ENCODE measurements at regions not wholly inside any gene's neighbourhood (a gene's known extent, or its start where the extent isn't known, plus 50 kb on each side); places are given as distances from the start of the nearest gene placed in this dataset.
"Not testable (repeated sequence)": the region's sequence is repeated elsewhere in the genome, so short reads cannot be mapped to it uniquely, and the experiment has no call there.

DNA sequence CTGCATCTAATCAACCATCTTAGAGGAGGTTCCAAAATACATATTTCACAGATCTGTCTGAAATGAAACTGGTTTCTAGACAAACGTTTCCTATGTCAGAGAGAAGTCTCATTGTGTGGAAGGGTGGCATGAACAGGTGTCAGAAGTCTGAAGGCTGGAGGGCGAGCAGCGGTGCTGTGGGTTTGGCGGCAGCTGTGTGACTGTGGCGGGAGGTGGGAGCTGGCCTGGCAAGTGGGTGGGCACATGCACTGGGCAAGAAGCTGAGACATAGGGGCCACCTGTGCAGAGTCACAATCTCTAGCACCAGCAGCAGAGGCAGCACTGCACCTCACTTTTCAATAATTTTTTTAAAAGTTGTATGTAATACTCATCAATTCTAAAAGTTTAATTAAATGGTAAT lies 346.3 kb downstream of the DSC3 start:
- no peak for DNase-seq

GRCh38 chr18:30694773-30695172 lies 347.8 kb downstream of the DSC3 start:
- no peak for DNase-seq

GRCh38 chr18:30689216-30689615 lies 353.3 kb downstream of the DSC3 start:
- DNase-seq, result no peak

DNA sequence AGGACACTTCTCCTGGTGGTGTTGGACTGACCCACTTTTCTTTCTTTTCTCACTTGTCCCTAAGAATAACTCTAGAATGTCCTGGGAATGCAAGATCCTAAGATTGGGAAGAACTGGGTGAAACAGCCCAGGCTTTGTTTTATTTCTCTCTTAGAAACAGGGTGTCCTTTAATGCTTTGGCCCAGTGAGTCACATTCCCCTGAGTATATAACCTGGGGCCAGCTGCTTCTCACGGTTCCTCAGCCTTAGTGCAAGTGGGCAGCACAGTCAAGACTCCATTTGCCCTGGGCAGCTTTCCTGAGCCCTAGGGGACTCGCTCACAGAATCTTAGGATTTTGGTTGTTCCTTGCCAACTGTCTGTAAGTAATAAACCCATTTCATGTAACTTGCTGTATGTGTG lies 355.0 kb downstream of the DSC3 start:
- DNase-seq, result no peak

GRCh38 chr18:30684825-30685481 lies 357.6 kb downstream of the DSC3 start:
- no peak for DNase-seq

GRCh38 chr18:30683836-30684235 lies 358.7 kb downstream of the DSC3 start:
- DNase-seq, result no peak

- DNase-seq, result no peak
These were observed 359.9 kb downstream of the DSC3 start for GRCh38 chr18:30682672-30683071.

DNA sequence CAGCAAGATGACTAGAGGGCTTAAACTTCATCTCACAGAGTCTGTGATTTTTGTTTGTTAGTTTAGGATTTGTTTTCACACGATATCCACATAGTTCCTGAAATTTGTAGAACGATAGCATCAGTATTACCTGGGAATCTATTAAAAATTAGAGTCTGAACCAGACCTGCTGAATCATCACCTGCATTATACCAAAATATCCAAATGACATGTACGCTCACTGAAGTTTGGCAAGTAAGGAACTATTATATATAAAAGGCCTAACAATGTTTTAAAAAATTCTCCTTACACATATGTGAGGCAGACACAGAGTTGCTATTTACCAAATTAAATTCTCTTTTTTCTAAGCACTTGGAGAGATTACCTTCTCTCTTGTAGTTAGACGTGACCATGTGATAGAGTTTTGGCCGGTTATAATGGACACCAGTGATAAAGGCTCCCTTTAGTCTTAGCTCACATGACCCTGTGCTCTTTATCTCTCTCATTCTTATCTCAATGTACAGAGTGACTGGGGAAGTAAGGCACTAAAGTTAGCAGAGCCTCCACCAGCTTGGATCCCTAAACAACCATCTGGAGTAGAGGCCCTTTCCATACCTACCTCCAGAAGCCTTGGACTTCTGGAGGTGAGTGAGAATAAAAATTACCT lies 363.1 kb downstream of the DSC3 start:
- no peak for DNase-seq

DNA sequence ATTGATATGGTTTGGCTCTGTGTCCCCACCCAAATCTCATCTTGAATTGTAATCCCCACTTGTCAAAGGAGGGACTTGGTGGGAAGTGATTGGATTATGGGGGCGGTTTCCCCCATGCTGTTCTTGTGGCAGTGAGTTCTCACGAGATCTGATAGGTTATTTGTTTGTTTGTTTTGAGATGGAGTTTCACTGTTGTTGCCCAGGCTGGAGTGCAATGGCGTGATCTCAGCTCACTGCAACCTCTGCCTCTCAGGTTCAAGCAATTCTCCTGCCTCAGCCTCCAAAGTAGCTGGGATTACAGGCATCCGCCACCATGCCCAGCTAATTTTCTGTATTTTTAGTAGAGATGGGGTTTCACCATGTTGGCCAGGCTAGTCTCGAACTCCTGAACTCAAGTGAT lies 364.7 kb downstream of the DSC3 start:
- DNase-seq, result not testable (repeated sequence)

GRCh38 chr18:30676053-30676480 lies 366.5 kb downstream of the DSC3 start:
- DNase-seq, result no peak

DNA sequence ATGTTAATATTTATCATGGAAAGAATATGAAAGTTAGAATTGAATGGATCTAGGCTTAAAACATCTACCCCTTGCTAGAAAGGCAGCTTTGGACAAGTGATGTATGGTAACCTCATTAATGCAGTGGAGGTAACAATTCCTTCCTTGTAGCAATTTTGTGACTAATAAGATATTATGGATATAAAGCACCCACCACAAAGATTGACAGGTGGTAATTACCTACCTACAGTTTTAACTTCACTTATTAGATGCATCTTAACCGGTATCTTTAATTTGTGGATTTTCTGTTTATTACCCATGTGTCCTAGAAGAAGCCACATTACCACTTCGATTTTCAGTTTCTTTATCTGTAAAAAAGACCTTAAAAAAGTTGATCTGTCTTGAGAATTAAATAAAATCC lies 367.0 kb downstream of the DSC3 start:
- no peak for DNase-seq

- DNase-seq, result no peak
These were observed 367.5 kb downstream of the DSC3 start for GRCh38 chr18:30675072-30675471.

DNA sequence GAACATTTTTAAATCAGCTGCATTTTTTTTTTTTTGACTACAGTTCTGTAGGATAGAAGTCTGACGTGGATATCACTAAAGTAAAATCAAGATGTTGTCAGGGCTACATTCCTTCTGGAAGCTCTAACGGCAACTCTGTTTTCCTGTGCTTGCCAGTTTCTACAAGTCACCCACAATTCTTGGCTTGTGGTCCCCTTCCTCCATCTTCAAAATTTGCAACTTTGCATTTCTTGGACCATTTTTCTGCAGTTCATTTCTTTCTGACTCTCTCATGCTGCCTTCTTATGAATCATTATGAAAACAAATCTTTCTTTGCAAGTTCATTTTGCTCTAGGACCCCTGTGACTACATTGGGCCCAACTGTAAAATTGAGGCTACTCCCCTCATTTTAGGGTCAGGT lies 367.9 kb downstream of the DSC3 start:
- no peak for DNase-seq

GRCh38 chr18:30672439-30672838 lies 370.1 kb downstream of the DSC3 start:
- not testable (repeated sequence) for DNase-seq

GRCh38 chr18:30658306-30658705 lies 384.2 kb downstream of the DSC3 start:
- DNase-seq, result no peak

- DNase-seq, result no peak
These were observed 390.2 kb downstream of the DSC3 start for GRCh38 chr18:30652387-30652786.

DNA sequence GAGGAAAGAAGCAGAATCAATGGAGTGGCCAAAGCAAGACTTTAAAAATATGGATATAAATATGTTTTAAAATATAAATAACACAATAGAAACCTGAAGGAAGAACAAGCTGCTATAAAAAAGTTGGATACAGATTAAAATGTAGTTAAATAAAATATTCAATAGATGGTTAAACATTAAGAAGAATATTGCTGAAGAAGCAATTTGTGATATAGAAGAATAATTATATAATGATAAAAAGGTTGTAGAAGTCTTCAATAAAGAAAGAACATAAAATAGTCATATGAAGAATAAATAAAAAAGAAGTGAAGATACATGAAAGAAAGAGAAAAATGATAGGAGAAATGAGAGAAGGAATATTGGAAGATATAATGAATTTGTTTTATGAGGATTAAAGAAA lies 392.0 kb downstream of the DSC3 start:
- DNase-seq, result no peak

GRCh38 chr18:30644158-30644557 lies 398.4 kb downstream of the DSC3 start:
- DNase-seq, result no peak

DNA sequence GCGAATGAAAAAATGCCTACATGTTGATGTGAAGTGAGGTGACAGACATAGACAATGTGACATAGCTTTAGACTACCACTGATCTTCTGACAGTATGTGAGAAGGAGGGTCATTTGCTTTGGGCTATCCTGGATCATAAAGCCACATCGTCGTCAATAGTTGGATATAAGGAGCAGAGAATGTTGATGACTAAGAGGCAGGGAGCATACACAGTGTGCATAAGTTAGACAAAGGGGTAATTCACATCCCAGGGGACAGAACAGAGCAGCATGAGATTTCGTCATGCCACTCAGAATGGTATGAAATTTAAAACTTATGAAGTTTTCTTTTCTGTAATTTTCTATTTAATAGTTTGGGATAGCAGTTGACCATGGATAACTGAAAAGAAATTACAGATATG lies 403.2 kb downstream of the DSC3 start:
- DNase-seq, result no peak

DNA sequence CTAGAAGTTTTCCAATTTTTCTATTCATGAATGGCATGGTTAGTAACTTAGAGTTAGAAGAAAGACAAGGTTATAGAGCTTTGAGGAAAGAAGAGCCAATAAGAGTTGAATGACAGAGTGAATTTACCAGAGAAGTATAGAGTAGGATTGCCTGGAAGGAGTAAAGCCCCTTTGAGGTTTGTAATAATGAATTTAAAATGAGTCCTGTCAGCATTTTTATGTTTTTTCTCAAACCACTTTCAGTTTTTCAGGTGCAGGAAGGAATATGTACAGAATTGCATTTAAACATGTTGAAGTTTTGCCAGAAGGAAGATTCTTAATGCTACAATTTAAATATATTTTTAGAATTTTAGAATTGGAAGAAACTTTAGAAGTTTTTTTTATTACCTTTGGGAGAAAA lies 408.3 kb downstream of the DSC3 start:
- no peak for DNase-seq

DNA sequence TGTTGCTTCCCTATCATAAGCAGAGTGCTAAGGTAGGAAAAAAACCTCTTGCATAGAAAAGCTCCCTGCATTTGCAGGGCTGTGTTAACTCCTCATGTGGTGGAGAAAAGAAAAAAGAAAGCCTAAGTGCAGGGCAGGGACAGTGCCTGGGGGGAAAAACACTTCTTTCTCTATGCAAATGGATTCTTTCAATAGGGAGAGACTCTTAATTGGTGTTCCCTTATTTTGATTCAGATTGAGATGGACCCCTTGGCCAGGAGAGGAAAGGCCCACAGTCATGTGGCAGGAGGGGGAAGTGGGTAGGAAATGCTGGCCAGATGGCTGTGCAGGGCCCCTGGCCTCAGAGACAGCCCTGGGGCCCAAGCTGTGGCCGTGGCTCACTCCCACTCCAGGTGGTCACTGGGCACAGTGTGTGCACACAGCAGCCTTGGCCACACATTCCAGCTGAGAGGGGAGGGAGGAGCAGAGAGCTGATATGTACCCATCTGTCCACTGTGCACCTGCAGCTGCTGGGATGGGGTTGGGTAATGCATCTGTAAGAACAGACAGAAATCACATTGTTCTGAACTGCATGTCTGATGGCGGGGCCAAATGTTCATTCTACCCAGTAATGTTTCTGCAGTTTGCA lies 410.4 kb downstream of the DSC3 start:
- DNase-seq, result no peak

DNA sequence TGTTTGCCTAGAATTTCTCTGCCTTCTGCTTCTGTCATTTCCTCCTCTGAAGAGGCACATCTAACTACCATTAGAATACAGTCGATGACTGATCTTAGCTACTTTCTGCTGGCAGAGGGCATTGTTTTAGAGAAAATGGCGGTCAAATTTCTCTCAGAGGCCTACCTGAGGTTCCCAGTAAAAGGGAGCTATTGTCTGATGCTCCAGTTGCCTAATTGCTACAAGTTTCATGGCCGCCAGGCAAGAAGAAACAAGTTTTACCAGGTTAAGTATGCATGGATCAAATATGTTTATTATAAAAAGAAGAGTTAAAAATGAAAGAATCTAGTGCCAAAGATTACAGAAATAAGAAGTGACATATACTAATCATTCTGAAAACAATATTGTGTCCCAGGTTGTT lies 416.6 kb downstream of the DSC3 start:
- no peak for DNase-seq

GRCh38 chr18:30623401-30624065 lies 419.0 kb downstream of the DSC3 start:
- DNase-seq, result no peak

DNA sequence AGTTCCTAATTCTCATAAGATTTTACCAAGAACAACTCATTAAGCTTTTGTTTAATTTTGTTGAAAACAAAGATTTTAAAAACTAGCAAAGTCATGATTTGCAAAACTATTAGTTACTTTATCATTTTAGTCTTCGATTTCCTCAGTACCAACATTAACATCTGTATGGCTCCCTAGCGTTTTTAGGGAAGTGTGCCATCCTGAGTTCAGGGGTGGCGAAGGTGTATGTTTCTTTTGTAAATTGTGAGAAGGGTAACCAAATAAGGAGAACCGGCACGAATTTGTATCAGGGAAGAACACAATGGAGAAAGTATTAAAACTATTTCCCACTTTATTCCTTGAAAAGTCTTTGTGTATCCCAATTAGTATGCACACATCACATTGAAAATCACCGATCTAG lies 419.9 kb downstream of the DSC3 start:
- DNase-seq, result no peak

All from retina (tissue), 1 donor.